HepG2 (cell line): ENCODE measurements at regions not wholly inside any gene's neighbourhood (a gene's known extent, or its start where the extent isn't known, plus 50 kb on each side); places are given as distances from the start of the nearest gene placed in this dataset.

Source experiments
- ATAC-seq: fragments of 200-7000 bp; cut with Tn5 transposase; 3 replicates; pipeline ENCODE4 v1.9.1; 2020; ENCODE audit warnings: mild to moderate bottlenecking, moderate library complexity
- BruUV-seq: library from RNA; stranded (reverse); fragments of 400-500 nt; replicated peaks from 2 replicates; lab custom pipeline; 2021; lab: Mats Ljungman, UMichigan
- CTCF ChIA-PET: fragments of 300-600 bp; formaldehyde crosslinking; extraction: SDS; loops from one replicate; lab custom pipeline; 2021; ENCODE audit warnings: low total read pairs, inconsistent platforms, low intra/inter-chr PET ratio; lab: Yijun Ruan, JAX
- POLR2A ChIA-PET: fragments of 350-600 bp; sonication (Branson Sonifier 250); formaldehyde crosslinking; loops from one replicate; lab custom pipeline; 2020; ENCODE audit warnings: antibody characterized with exemption, inconsistent platforms; lab: Yijun Ruan, JAX
- DNase-seq: peaks from one replicate; pipeline ENCODE4 v3.0.0-alpha.2; 2015; ENCODE audit warnings: low spot score
- FAIRE-seq: peaks from 3 replicates; lab custom pipeline; 2011; peaks lifted over from hg19 to GRCh38; lab: Jason Lieb, UNC
- H2AFZ ChIP-seq: one replicate; pipeline ENCODE4 v1.6.1; 2011; ENCODE audit warnings: low read length, inconsistent platforms
- H3K27ac ChIP-seq: fragments of 300-600 bp; 3 replicates; pipeline ENCODE4 v1.8.0; 2011; ENCODE audit warnings: mixed run types, mild to moderate bottlenecking, mixed read lengths, low read length, inconsistent platforms; ENCODE audit not compliant: insufficient read depth; ENCODE audit errors: extremely low read length
- H3K27me3 ChIP-seq, 2 experiments: fragments of 200-600 bp in 1 of 2; 2 replicates in 1 of 2; 3 replicates in 1 of 2; pipeline versions ENCODE4 v1.6.0 to v1.8.0; 2011; ENCODE audit warnings: low read length in 2 of 2, mild to moderate bottlenecking in 2 of 2, moderate library complexity in 2 of 2, inconsistent platforms in 1 of 2; ENCODE audit not compliant: insufficient read depth in 2 of 2, control insufficient read depth in 1 of 2
- H3K36me3 ChIP-seq, 2 experiments: fragments of 200-600 bp in 1 of 2; replicated peaks in 1 of 2; 2 replicates in 1 of 2; 3 replicates in 1 of 2; pipeline versions ENCODE4 v1.5.1 to v1.8.0; 2011; ENCODE audit warnings: low read length in 2 of 2, inconsistent platforms in 1 of 2; ENCODE audit not compliant: insufficient read depth in 2 of 2, control insufficient read depth in 1 of 2
- H3K4me1 ChIP-seq: 2 replicates; pipeline ENCODE4 v1.5.1; 2012; ENCODE audit warnings: low read length, inconsistent platforms; ENCODE audit not compliant: insufficient read depth
- H3K4me2 ChIP-seq: 2 replicates; pipeline ENCODE4 v1.6.0; 2011; ENCODE audit warnings: low read depth, low read length, inconsistent platforms
- H3K4me3 ChIP-seq, 3 experiments: fragments of 200-600 bp in 1 of 3; sonication (generic), shearing (Covaris generic) in 1 of 3; replicated peaks in 1 of 3; 2 replicates each; pipeline ENCODE4 v1.5.1; 2011 to 2016; ENCODE audit warnings: low read length in 3 of 3, inconsistent platforms in 2 of 3, low read depth in 2 of 3, mild to moderate bottlenecking in 2 of 3, control low read depth in 1 of 3, mixed read lengths in 1 of 3; ENCODE audit not compliant: insufficient read depth in 1 of 3
- H3K79me2 ChIP-seq: one replicate; pipeline ENCODE4 v1.6.1; 2011; ENCODE audit warnings: low read length, inconsistent platforms; ENCODE audit not compliant: insufficient read depth
- H3K9ac ChIP-seq: 2 replicates; pipeline ENCODE4 v1.6.0; 2011; ENCODE audit warnings: mild to moderate bottlenecking, low read depth, low read length, inconsistent platforms; ENCODE audit not compliant: insufficient read depth
- H3K9me3 ChIP-seq: 2 replicates; pipeline ENCODE4 v1.5.1; 2012; ENCODE audit warnings: mild to moderate bottlenecking, low read length
- H4K20me1 ChIP-seq: 2 replicates; pipeline ENCODE4 v1.6.0; 2011; ENCODE audit warnings: inconsistent platforms, mild to moderate bottlenecking, low read length, moderate library complexity; ENCODE audit not compliant: insufficient read depth
- GFI1 ChIP-seq: sonication (generic); formaldehyde crosslinking; IDR thresholded peaks from 2 replicates; pipeline ENCODE4 v1.5.0; 2020; ENCODE audit warnings: missing genetic modification reagents, mild to moderate bottlenecking, borderline replicate concordance
- IRF9 ChIP-seq: sonication (generic); formaldehyde crosslinking; IDR thresholded peaks from 2 replicates; pipeline ENCODE4 v1.8.0; 2022; ENCODE audit warnings: missing genetic modification reagents, mild to moderate bottlenecking, borderline replicate concordance
- KLF6 ChIP-seq: IDR thresholded peaks from 2 replicates; pipeline ENCODE4 v1.8.0; 2016; ENCODE audit warnings: missing biosample characterization, missing genetic modification reagents
- MAX ChIP-seq: IDR thresholded peaks from 2 replicates; pipeline ENCODE4 v1.6.1; 2012; ENCODE audit warnings: inconsistent platforms
- MBD4 ChIP-seq: IDR thresholded peaks from 2 replicates; pipeline ENCODE4 v1.6.1; 2012; ENCODE audit warnings: low read length, inconsistent platforms, borderline replicate concordance
- MBNL3 ChIP-seq: fragments of 250-450 bp; sonication (Bioruptor Pico); conservative IDR thresholded peaks from 2 replicates; pipeline ENCODE4 v1.8.0; 2022; ENCODE audit warnings: mild to moderate bottlenecking, inconsistent platforms
- MIXL1 ChIP-seq: IDR thresholded peaks from 2 replicates; pipeline ENCODE4 v1.6.1; 2016
- PCBP1 ChIP-seq: fragments of 200-400 bp; formaldehyde crosslinking; IDR thresholded peaks from 2 replicates; pipeline ENCODE4 v1.6.1; 2017; ENCODE audit warnings: mild to moderate bottlenecking, low read depth, low read length, borderline replicate concordance
- PTBP1 ChIP-seq: fragments of 200-400 bp; formaldehyde crosslinking; IDR thresholded peaks from 2 replicates; pipeline ENCODE4 v1.6.1; 2018; ENCODE audit warnings: low read length, low read depth; ENCODE audit not compliant: poor library complexity, severe bottlenecking
- TCF12 ChIP-seq, 2 experiments: fragments of 450-650 bp in 1 of 2; sonication (generic) in 1 of 2; formaldehyde crosslinking in 1 of 2; IDR thresholded peaks; 2 replicates each; pipeline versions ENCODE4 v1.6.1 to v1.8.0; 2017 to 2022; ENCODE audit warnings: antibody characterized with exemption in 1 of 2, mild to moderate bottlenecking in 1 of 2, missing genetic modification reagents in 1 of 2, moderate library complexity in 1 of 2
- ZBTB49 ChIP-seq: sonication (generic); formaldehyde crosslinking; IDR thresholded peaks from 2 replicates; pipeline ENCODE4 v1.4.0; 2020; ENCODE audit warnings: missing genetic modification reagents, borderline replicate concordance
- ZNF446 ChIP-seq: sonication (generic); formaldehyde crosslinking; IDR thresholded peaks from 2 replicates; pipeline ENCODE4 v1.5.0; 2020; ENCODE audit warnings: mild to moderate bottlenecking, missing genetic modification reagents
- WGBS: methylation state at CpG from one replicate; pipeline ENCODE4 v1.1.6; 2017; ENCODE audit warnings: low lambda C conversion rate; 5-methylcytosine and 5-hydroxymethylcytosine counted together
- in situ Hi-C: cut with HindIII; loops from 2 replicates; pipeline ENCODE4 v1.10.0; 2017; ENCODE audit warnings: low pct_unique_long_range_greater_than_20kb; ENCODE audit not compliant: extremely low pct_ligation_motif_present
- intact Hi-C: fragments of 100-400 bp; cut with micrococcal nuclease; formaldehyde crosslinking; loops from one replicate; pipeline ENCODE4 v1.10.0; 2022; ENCODE audit not compliant: unreplicated experiment
- TF ChIP-seq, protein P1 (sequence below): conservative IDR thresholded peaks from 2 replicates; pipeline ENCODE4 v1.6.1; 2018; ENCODE audit warnings: missing genetic modification reagents
- TF ChIP-seq, protein P2 (sequence below): IDR thresholded peaks from 2 replicates; pipeline ENCODE4 v1.6.1; 2016; ENCODE audit warnings: low read depth, control low read depth
- TF ChIP-seq, protein P3 (sequence below): sonication (generic); formaldehyde crosslinking; IDR thresholded peaks from 2 replicates; pipeline ENCODE4 v1.4.0; 2020; ENCODE audit warnings: low read depth, mild to moderate bottlenecking, missing genetic modification reagents

DNA sequence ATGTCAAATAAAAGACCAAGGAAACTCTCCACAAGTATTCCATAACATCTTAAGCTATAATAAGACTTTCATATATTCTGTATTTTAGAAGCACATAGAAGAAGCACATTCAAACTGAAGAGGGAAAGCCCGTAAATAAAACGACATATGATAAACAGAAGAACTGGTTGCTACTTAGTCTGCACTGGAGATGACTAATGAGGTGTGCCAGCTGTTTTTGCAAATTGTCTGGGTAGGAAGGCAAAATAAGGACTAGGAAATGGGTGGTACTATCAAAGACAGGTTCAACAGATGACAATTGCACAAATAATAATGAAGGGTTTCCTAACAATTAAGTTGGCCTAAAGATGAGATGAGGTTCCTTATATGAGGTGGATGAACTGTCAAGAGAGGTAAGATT lies 593.2 kb upstream of the CCDC179 start:
- Histone ChIP-seq H3K27ac (no peak overlapping the region), H3K27me3 (no peaks in the 10 kb centered on the region), H2AFZ (no peak overlapping the region), H3K9ac (no peak overlapping the region), H3K4me3 (no peak overlapping the region), H3K9me3 (no peaks in the 10 kb centered on the region), H3K79me2 (no peaks in the 10 kb centered on the region), H3K4me2 (no peak overlapping the region), H4K20me1 (no peaks in the 10 kb centered on the region), H3K4me1 (no peaks in the 10 kb centered on the region), H3K36me3 (no peaks in the 10 kb centered on the region)
- 1% methylated on average over 2 of the region's 2 CpGs for WGBS
- intact Hi-C loops: no loop called here
- in situ Hi-C loops: no loop called here
- DNase-seq (no peak), ATAC-seq (no peak), FAIRE-seq (no peak)
- CTCF ChIA-PET: no interaction called here
- POLR2A ChIA-PET: no interaction called here
- TF ChIP-seq ZBTB49 (no peak), MBNL3 (CRISPR knock-in tag) (no peak), GFI1 (CRISPR knock-in tag) (no peak), PTBP1 (no peak), TCF12 (IDR thresholded peaks at IDR 0.05) (no peak), TCF12 (CRISPR knock-in tag; IDR thresholded peaks at IDR 0.05) (no peak), MAX (no peak), ZNF446 (CRISPR knock-in tag) (no peak), IRF9 (CRISPR knock-in tag) (no peak), MIXL1 (CRISPR knock-in tag) (no peak), MBD4 (no peak), PCBP1 (no peak), KLF6 (CRISPR knock-in tag) (no peak)
- TF ChIP-seq, protein P1, sequence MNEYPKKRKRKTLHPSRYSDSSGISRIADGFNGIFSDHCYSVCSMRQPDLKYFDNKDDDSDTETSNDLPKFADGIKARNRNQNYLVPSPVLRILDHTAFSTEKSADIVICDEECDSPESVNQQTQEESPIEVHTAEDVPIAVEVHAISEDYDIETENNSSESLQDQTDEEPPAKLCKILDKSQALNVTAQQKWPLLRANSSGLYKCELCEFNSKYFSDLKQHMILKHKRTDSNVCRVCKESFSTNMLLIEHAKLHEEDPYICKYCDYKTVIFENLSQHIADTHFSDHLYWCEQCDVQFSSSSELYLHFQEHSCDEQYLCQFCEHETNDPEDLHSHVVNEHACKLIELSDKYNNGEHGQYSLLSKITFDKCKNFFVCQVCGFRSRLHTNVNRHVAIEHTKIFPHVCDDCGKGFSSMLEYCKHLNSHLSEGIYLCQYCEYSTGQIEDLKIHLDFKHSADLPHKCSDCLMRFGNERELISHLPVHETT: no peak
- TF ChIP-seq, protein P2, sequence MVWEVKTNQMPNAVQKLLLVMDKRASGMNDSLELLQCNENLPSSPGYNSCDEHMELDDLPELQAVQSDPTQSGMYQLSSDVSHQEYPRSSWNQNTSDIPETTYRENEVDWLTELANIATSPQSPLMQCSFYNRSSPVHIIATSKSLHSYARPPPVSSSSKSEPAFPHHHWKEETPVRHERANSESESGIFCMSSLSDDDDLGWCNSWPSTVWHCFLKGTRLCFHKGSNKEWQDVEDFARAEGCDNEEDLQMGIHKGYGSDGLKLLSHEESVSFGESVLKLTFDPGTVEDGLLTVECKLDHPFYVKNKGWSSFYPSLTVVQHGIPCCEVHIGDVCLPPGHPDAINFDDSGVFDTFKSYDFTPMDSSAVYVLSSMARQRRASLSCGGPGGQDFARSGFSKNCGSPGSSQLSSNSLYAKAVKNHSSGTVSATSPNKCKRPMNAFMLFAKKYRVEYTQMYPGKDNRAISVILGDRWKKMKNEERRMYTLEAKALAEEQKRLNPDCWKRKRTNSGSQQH (CRISPR knock-in tag): no peak
- TF ChIP-seq, protein P3, sequence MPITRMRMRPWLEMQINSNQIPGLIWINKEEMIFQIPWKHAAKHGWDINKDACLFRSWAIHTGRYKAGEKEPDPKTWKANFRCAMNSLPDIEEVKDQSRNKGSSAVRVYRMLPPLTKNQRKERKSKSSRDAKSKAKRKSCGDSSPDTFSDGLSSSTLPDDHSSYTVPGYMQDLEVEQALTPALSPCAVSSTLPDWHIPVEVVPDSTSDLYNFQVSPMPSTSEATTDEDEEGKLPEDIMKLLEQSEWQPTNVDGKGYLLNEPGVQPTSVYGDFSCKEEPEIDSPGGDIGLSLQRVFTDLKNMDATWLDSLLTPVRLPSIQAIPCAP: no peak
- no TSS peak for BruUV-seq
